HG02840 (cell line): ENCODE measurements at regions not wholly inside any gene's neighbourhood (a gene's known extent, or its start where the extent isn't known, plus 50 kb on each side); places are given as distances from the start of the nearest gene placed in this dataset.

Source experiments
- ATAC-seq: cut with Tn5 transposase; IDR thresholded peaks from one replicate; pipeline ENCODE4 v1.9.1; 2021; ENCODE audit warnings: mild to moderate bottlenecking, moderate library complexity, moderate number of reproducible peaks; ENCODE audit not compliant: unreplicated experiment, low FRiP score

GRCh38 chr5:2461701-2462691 is 289.5 kb downstream of the IRX2 start:
- no peak for ATAC-seq

GRCh38 chr5:2460098-2460497 is 291.4 kb downstream of the IRX2 start:
- no peak for ATAC-seq

GRCh38 chr5:2459251-2459650 is 292.2 kb downstream of the IRX2 start:
- no peak for ATAC-seq

DNA sequence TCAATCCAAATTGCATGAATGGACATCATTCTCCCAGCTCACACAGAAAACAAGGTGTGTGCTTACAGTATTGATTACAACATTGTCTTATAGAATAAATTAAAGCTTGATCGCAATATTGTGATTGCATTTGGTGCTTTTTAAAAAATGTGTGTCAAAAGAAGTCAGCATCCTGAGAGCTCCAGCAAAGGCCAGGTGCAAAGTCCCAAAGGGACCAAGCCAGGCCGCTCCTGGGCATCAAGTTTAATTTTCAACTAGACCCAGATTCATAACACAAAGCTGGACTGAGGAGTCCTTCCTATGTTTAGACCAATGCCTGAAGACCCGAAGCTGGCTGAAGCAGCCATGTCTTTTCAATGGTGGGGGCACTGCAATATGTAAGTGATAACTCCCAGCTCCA is 295.6 kb downstream of the IRX2 start:
- ATAC-seq, result no peak

GRCh38 chr5:2454876-2455275 is 296.6 kb downstream of the IRX2 start:
- ATAC-seq, result no peak

- no peak for ATAC-seq
Measured at GRCh38 chr5:2453781-2454180, 297.7 kb downstream of the IRX2 start.

DNA sequence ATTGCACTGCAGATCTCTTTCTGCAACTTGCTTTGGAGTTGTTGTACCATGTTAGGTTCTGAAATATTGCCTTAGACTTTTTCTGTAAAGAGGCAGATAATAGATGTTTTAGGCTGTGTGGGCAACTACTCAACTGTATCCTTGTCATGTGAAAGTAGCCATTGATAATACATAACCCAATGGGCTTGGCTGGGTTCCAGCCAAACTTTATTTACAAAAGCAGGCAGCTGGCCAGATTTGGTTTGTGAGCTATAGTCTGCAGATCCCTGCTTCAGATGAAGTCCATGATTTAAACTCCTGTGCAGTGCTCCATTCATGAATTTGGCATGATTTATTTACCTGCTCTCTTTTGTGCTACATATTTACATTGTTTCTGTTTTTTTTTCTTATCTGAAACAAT is 300.4 kb downstream of the IRX2 start:
- ATAC-seq, result no peak

GRCh38 chr5:2442496-2443354 is 308.8 kb downstream of the IRX2 start:
- no peak for ATAC-seq

- no peak for ATAC-seq
Measured at GRCh38 chr5:2441495-2442180, 309.8 kb downstream of the IRX2 start.

DNA sequence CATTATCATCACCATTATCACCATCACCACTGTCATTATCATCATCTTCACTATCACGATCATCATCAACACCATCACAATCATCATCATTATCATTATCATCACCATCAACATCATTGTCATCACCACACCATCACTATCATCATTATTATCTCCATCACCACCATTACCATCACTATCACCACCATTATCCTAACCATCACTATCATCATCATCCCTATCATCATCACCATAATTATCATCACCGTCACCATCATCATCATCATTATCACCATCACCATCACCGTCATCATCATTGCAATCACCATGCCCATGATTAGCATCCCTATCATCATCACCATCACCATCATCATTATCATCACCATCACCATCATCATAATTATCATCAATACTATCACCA is 311.9 kb downstream of the IRX2 start:
- ATAC-seq, result no peak

DNA sequence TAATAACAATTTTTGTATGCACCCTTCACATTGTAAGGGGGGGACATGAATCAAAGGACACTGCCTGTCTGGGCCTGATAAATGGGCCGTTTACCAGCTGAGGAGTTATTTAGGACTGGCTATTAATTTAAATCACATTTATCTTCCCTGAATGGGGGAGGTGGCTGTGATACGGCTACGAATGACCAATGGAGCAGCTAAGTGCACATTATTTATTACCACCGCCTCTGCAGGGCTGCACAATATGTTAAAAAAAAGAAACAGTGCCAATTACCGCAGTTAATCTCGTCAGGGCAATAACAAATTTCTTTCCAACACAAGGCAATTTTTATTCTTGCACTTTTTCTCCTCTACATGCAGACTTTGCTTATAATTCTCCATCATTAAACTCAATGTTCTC is 318.4 kb downstream of the IRX2 start:
- no peak for ATAC-seq

- no peak for ATAC-seq
Measured at GRCh38 chr5:2432076-2432920, 319.2 kb downstream of the IRX2 start.

- ATAC-seq, result no peak
Measured at GRCh38 chr5:2430606-2431005, 320.9 kb downstream of the IRX2 start.

DNA sequence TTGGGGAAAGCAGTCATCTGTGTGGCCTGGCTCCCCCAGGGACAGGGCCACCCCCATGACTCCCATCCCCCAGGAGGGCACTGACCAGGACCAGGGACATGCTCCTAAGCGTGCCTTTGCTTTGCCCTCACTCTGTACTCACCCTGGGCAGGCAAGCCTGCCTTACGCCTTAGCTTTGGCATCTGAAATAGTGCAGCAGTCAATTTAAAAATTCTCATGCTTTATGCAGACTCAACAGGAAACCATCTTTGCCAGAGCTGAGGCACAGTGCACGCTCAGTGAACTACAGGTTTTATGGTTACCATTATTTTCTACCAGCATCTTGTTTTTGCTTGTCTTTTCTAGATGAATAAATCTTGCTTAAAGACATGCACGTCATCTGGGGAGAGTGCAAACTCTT is 323.5 kb downstream of the IRX2 start:
- ATAC-seq, result no peak

GRCh38 chr5:2423634-2424033 is 327.8 kb downstream of the IRX2 start:
- no peak for ATAC-seq

DNA sequence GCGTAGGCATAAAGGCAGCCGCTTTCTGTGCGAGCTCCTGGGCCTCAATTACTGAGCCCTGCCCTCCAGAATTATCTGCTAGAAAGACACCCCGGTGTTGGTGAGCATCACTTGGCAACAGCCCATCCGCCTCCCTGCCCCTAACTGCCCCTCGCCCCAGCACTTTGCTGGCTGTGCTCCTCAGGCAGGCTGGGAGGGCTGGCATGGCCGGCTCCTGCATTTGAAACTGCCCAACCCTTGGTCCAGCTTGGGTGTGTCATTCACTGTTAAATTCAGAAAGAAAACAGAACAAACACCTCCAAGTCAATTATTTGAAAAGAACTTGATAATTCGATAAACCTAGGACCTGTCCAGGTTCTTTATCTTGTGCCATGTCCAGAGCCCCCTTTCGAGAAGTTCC is 334.2 kb downstream of the IRX2 start:
- ATAC-seq, result no peak

- ATAC-seq, result no peak
Measured at GRCh38 chr5:2415678-2416077, 335.8 kb downstream of the IRX2 start.

- no peak for ATAC-seq
Measured at GRCh38 chr5:2410451-2410850, 341.0 kb downstream of the IRX2 start.

GRCh38 chr5:2403296-2403695 is 348.2 kb downstream of the IRX2 start:
- ATAC-seq, result no peak

- ATAC-seq, result no peak
Measured at GRCh38 chr5:2399804-2400203, 351.7 kb downstream of the IRX2 start.
